ENCODE measurements at regions not wholly inside any gene's neighbourhood (a gene's known extent, or its start where the extent isn't known, plus 50 kb on each side); places are given as distances from the start of the nearest gene placed in this dataset.

DNA sequence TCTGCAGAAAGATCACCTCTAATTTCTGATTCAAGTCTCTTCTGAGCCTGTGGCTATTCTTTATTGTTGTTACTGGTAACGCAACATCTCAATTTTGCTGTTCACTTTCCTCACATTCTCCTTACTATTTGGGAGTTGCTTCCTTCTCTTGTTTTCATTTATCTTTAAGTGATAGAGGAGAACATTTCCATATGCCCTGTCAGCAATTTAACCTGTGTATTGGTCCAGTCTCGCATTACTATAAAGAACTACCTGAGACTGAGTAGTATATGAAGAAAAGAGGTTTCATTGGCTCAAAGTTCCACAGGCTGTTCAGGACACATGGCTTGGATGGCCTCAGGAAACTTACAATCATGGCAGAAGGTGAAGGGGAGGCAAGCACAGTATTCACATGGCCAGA lies 1025.1 kb downstream of the OTOL1 start:
- no peaks in the 10 kb centered on the region for H3K27me3 Mint-ChIP-seq
- H3K9me3 Mint-ChIP-seq (ENCODE audit: low read depth) = peaks cover 2% of the 10 kb centered on the region
- no peaks in the 10 kb centered on the region for H3K4me1 Mint-ChIP-seq
- H3K4me3 Mint-ChIP-seq = no peak overlapping the region
- H3K27ac Mint-ChIP-seq = no peak overlapping the region
- DNase-seq = no peak
- no peak for ATAC-seq
- H3K36me3 Mint-ChIP-seq (ENCODE audit: low read depth) = no peaks in the 10 kb centered on the region
- POLR2A ChIA-PET = no interaction called here
- intact Hi-C loops (cut with DNase I, micrococcal nuclease) = no loop called here
- CTCF ChIA-PET = no interaction called here

GRCh38 chr3:162525066-162525742 lies 1028.6 kb downstream of the OTOL1 start:
- intact Hi-C loops (cut with DNase I, micrococcal nuclease) = no loop called here
- peaks cover 5% of the 10 kb centered on the region for H3K9me3 Mint-ChIP-seq (ENCODE audit: low read depth)
- CTCF ChIA-PET = no interaction called here
- no peak for ATAC-seq
- H3K4me1 Mint-ChIP-seq = no peaks in the 10 kb centered on the region
- DNase-seq = no peak
- no peak overlapping the region for H3K27ac Mint-ChIP-seq
- POLR2A ChIA-PET = no interaction called here
- no peak overlapping the region for H3K4me3 Mint-ChIP-seq
- H3K27me3 Mint-ChIP-seq = no peaks in the 10 kb centered on the region
- no peaks in the 10 kb centered on the region for H3K36me3 Mint-ChIP-seq (ENCODE audit: low read depth)

DNA sequence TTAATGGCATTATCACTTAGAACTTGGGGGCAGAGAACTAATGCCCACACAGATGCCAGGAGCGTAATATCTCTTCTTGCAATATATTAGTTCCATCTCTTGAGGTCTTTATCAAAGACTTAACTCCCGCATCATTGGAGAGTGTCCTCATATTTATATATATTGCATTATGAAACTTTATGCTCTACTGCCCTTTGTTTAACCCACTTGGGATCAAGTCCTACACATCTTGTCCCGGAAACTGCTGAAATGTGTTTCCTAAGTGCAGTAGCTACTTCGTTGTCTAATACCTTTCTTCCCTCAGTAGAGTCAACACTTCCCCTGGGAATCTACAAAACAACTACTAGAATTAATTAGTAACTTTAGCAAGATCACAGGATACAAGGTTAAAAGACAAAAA lies 1029.2 kb downstream of the OTOL1 start:
- CTCF ChIA-PET = no interaction called here
- no peaks in the 10 kb centered on the region for H3K27me3 Mint-ChIP-seq
- H3K36me3 Mint-ChIP-seq (ENCODE audit: low read depth) = no peaks in the 10 kb centered on the region
- no peak for ATAC-seq
- H3K4me1 Mint-ChIP-seq = no peaks in the 10 kb centered on the region
- no peak overlapping the region for H3K27ac Mint-ChIP-seq
- peaks cover 5% of the 10 kb centered on the region for H3K9me3 Mint-ChIP-seq (ENCODE audit: low read depth)
- H3K4me3 Mint-ChIP-seq = no peak overlapping the region
- POLR2A ChIA-PET = no interaction called here
- intact Hi-C loops (cut with DNase I, micrococcal nuclease) = no loop called here
- DNase-seq = no peak

DNA sequence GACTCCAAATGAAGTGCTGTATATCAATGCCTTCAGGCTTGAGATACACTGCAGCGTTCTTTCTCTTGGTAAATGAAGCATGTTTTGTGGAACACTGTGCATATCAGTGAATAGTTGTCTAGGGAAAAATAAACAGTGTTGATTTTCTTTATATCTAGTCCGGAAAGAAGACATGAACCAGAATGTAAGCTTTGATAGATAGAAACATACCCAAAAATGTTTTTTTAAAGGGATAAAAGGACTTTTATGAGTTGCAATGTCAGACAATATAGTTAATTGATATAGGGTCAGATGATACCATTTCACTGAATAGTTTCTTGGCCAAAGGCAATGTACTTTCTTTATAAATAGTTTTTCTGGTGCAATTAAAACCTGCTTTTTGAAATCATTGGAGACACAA lies 1037.8 kb downstream of the OTOL1 start:
- no peak for ATAC-seq
- POLR2A ChIA-PET = no interaction called here

GRCh38 chr3:162538491-162538890 lies 1041.9 kb downstream of the OTOL1 start:
- H3K4me1 Mint-ChIP-seq = no peaks in the 10 kb centered on the region
- ChIA-PET CTCF (no interaction called here), POLR2A (no interaction called here)
- no peaks in the 10 kb centered on the region for H3K36me3 Mint-ChIP-seq (ENCODE audit: low read depth)
- H3K4me3 Mint-ChIP-seq = no peak overlapping the region
- intact Hi-C loops (cut with DNase I, micrococcal nuclease) = no loop called here
- DNase-seq (no peak), ATAC-seq (no peak)
- H3K27ac Mint-ChIP-seq = no peak overlapping the region
- no peaks in the 10 kb centered on the region for H3K9me3 Mint-ChIP-seq (ENCODE audit: low read depth)
- no peaks in the 10 kb centered on the region for H3K27me3 Mint-ChIP-seq

More for the DNA sequence above, 1037.8 kb downstream of the OTOL1 start:
- intact Hi-C loops (cut with DNase I, micrococcal nuclease) = no loop called here
- CTCF ChIA-PET = no interaction called here
- H3K4me1 Mint-ChIP-seq = no peaks in the 10 kb centered on the region
- H3K9me3 Mint-ChIP-seq (ENCODE audit: low read depth) = no peaks in the 10 kb centered on the region
- no peak overlapping the region for H3K4me3 Mint-ChIP-seq
- no peaks in the 10 kb centered on the region for H3K36me3 Mint-ChIP-seq (ENCODE audit: low read depth)
- no peak overlapping the region for H3K27ac Mint-ChIP-seq
- no peak for DNase-seq
- no peaks in the 10 kb centered on the region for H3K27me3 Mint-ChIP-seq

DNA sequence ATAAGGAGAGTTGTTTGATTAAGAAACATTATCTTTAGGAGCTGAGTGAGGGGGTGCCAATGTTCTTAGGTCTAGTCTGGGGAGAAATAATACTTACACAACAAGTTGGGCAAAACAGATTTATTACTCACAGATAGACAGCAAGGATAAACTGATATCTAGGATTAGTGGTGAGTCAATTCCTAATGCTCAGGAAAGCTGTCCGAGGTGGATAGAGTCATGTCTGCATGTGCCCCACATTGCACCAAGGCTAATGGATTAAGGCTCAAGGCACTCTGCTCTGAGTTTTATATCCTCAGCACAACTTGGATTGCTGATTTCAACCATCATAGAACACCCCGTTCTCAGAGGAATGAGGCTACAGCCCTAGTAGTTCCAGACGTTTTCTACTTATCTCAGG lies 1042.3 kb downstream of the OTOL1 start:
- no peak overlapping the region for H3K4me3 Mint-ChIP-seq
- DNase-seq = no peak
- POLR2A ChIA-PET = no interaction called here
- CTCF ChIA-PET = no interaction called here
- H3K27ac Mint-ChIP-seq = no peak overlapping the region
- no peak for ATAC-seq
- no peaks in the 10 kb centered on the region for H3K9me3 Mint-ChIP-seq (ENCODE audit: low read depth)
- intact Hi-C loops (cut with DNase I, micrococcal nuclease) = no loop called here
- no peaks in the 10 kb centered on the region for H3K4me1 Mint-ChIP-seq
- H3K36me3 Mint-ChIP-seq (ENCODE audit: low read depth) = no peaks in the 10 kb centered on the region
- H3K27me3 Mint-ChIP-seq = no peaks in the 10 kb centered on the region

DNA sequence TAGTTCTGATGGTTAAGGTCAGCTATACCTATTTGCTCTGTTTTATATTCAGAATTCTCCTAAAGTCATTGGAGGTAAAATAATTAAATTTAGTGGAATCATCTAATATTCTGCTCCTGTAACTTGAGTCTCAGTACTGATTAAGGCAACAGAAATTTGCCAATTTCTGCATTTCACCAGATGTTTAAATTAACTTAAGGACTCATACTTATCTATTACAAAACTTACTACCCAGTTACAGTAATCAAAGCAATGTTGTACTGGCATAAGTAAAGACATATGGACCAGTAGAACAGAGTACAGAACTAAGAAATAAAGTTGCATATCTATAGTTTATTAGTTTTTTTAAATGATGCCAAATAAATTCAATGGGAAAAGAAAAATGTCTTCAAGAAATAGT lies 1043.8 kb downstream of the OTOL1 start:
- H3K27me3 Mint-ChIP-seq = no peaks in the 10 kb centered on the region
- H3K4me3 Mint-ChIP-seq = no peak overlapping the region
- DNase-seq (no peak), ATAC-seq (no peak)
- POLR2A ChIA-PET = no interaction called here
- CTCF ChIA-PET = no interaction called here
- H3K36me3 Mint-ChIP-seq (ENCODE audit: low read depth) = no peaks in the 10 kb centered on the region
- H3K4me1 Mint-ChIP-seq = no peaks in the 10 kb centered on the region
- no peak overlapping the region for H3K27ac Mint-ChIP-seq
- intact Hi-C loops (cut with DNase I, micrococcal nuclease) = no loop called here
- H3K9me3 Mint-ChIP-seq (ENCODE audit: low read depth) = no peaks in the 10 kb centered on the region

DNA sequence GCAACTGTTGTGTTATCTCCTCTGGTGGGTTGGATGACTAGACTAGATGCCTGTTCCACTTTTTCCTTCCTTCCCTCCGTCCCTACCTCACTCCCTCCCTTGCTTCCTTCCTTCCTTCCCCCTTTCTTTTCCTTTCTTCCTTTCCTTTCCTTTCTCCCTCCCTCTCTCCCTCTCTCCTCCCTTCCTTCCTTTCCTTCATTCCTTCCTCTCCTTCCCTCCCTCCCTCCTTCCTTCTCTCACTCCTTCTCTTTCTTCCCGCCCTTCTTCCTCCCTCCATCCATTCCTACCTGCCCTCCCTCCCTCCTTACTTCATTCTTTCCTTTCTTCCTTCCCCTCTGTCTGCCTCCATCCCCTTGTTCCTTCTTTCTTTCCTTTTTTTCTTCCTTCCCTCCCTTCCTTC lies 1045.3 kb downstream of the OTOL1 start:
- ChIA-PET POLR2A (no interaction called here), CTCF (no interaction called here)
- no peak overlapping the region for H3K4me3 Mint-ChIP-seq
- ATAC-seq = no peak
- H3K36me3 Mint-ChIP-seq (ENCODE audit: low read depth) = no peaks in the 10 kb centered on the region
- no peak overlapping the region for H3K27ac Mint-ChIP-seq
- H3K27me3 Mint-ChIP-seq = no peaks in the 10 kb centered on the region
- DNase-seq = no peak
- intact Hi-C loops (cut with DNase I, micrococcal nuclease) = no loop called here
- H3K4me1 Mint-ChIP-seq = no peaks in the 10 kb centered on the region
- H3K9me3 Mint-ChIP-seq (ENCODE audit: low read depth) = no peaks in the 10 kb centered on the region

DNA sequence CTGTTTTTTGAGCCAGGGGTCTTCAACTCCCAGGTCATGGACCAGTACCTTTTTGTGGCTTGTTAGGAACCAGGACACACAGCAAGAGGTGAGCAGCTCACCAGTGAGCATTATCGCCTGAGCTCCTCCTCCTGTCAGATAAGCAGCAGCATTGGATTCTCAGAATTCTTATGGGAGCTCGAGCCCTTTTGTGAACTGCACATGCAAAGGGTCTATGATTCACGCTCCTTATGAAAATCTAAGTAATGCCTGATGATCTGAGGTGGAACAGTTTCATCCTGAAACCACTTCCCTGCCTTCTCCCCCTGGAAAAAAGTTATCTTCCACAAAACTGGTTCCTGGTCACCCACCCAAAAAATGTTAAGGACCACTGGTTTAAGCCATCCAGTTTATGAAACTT lies 1047.6 kb downstream of the OTOL1 start:
- intact Hi-C loops (cut with DNase I, micrococcal nuclease) = no loop called here
- Mint-ChIP-seq H3K4me1 (no peaks in the 10 kb centered on the region), H3K27me3 (no peaks in the 10 kb centered on the region), H3K27ac (no peak overlapping the region), H3K36me3 (ENCODE audit: low read depth) (no peaks in the 10 kb centered on the region), H3K4me3 (no peak overlapping the region), H3K9me3 (ENCODE audit: low read depth) (no peaks in the 10 kb centered on the region)
- DNase-seq = no peak
- no peak for ATAC-seq
- ChIA-PET CTCF (no interaction called here), POLR2A (no interaction called here)

DNA sequence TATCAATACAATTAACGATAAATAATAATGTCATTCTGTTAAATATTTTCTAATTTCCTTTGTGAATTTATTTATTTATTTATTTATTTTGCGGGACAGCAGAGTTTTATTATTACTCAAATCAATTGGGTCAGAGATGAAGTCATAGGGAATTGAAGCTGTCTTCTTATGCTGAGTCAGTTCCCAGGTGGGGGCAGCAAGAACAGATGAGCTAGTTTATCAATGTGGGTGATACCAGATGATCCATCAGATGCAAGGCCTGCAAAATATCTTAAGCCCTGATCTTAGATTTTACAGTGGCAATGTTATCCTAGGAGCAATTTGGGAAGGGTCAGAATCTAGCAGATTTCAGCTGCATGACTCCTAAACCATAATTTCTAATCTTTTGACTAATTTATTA lies 1050.3 kb downstream of the OTOL1 start:
- DNase-seq (no peak), ATAC-seq (no peak)
- no peaks in the 10 kb centered on the region for H3K27me3 Mint-ChIP-seq
- H3K4me1 Mint-ChIP-seq = no peaks in the 10 kb centered on the region
- no peaks in the 10 kb centered on the region for H3K36me3 Mint-ChIP-seq (ENCODE audit: low read depth)
- ChIA-PET POLR2A (no interaction called here), CTCF (no interaction called here)
- no peak overlapping the region for H3K27ac Mint-ChIP-seq
- H3K9me3 Mint-ChIP-seq (ENCODE audit: low read depth) = peaks cover 4% of the 10 kb centered on the region
- no peak overlapping the region for H3K4me3 Mint-ChIP-seq
- intact Hi-C loops (cut with DNase I, micrococcal nuclease) = no loop called here

- H3K27me3 Mint-ChIP-seq = no peaks in the 10 kb centered on the region
- DNase-seq (no peak), ATAC-seq (no peak)
- intact Hi-C loops (cut with DNase I, micrococcal nuclease) = no loop called here
- POLR2A ChIA-PET = no interaction called here
- no peaks in the 10 kb centered on the region for H3K36me3 Mint-ChIP-seq (ENCODE audit: low read depth)
- H3K9me3 Mint-ChIP-seq (ENCODE audit: low read depth) = peaks cover 5% of the 10 kb centered on the region
- no peaks in the 10 kb centered on the region for H3K4me1 Mint-ChIP-seq
- no peak overlapping the region for H3K27ac Mint-ChIP-seq
- no peak overlapping the region for H3K4me3 Mint-ChIP-seq
- CTCF ChIA-PET = no interaction called here
Observed at GRCh38 chr3:162547321-162547720, 1050.7 kb downstream of the OTOL1 start.

DNA sequence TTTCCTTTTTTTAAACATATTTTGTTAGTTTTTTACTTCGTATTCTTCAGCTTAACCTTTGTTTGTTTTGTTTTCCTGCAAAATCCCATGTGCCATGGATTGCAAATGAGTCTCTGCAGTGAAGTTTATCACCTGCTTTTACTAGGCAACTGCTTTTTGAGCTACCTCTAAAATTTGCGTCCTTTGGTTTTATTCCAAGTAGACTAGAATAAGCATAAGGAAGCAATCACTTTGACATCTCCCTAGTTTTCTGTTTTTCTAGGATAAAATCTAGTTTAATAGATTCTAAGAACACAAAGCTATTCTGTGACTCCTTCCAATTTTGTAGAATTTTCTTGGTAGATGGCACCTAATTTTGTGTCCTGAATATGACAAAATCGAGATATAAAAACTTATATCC lies 1059.2 kb downstream of the OTOL1 start:
- CTCF ChIA-PET = no interaction called here
- no peaks in the 10 kb centered on the region for H3K36me3 Mint-ChIP-seq (ENCODE audit: low read depth)
- no peak for DNase-seq
- H3K4me3 Mint-ChIP-seq = no peak overlapping the region
- H3K4me1 Mint-ChIP-seq = no peaks in the 10 kb centered on the region
- H3K27me3 Mint-ChIP-seq = no peaks in the 10 kb centered on the region
- H3K27ac Mint-ChIP-seq = no peak overlapping the region
- no peak for ATAC-seq
- POLR2A ChIA-PET = no interaction called here
- peaks cover 2% of the 10 kb centered on the region for H3K9me3 Mint-ChIP-seq (ENCODE audit: low read depth)
- intact Hi-C loops (cut with DNase I, micrococcal nuclease) = no loop called here

- intact Hi-C loops (cut with DNase I, micrococcal nuclease) = no loop called here
- Mint-ChIP-seq H3K4me3 (no peak overlapping the region), H3K36me3 (ENCODE audit: low read depth) (no peaks in the 10 kb centered on the region), H3K9me3 (ENCODE audit: low read depth) (no peaks in the 10 kb centered on the region), H3K27ac (no peak overlapping the region), H3K4me1 (no peaks in the 10 kb centered on the region), H3K27me3 (no peaks in the 10 kb centered on the region)
- ATAC-seq = no peak
- no peak for DNase-seq
- POLR2A ChIA-PET = interaction anchor here (0.6 kb wide), 1 partner anchor 412 kb away, joined by 3 read pairs; no protein-coding TSS in a partner anchor
- CTCF ChIA-PET = no interaction called here
Observed at GRCh38 chr3:162558016-162558415, 1061.4 kb downstream of the OTOL1 start.
